ENCODE measurements at regions not wholly inside any gene's neighbourhood (a gene's known extent, or its start where the extent isn't known, plus 50 kb on each side); places are given as distances from the start of the nearest gene placed in this dataset.
A peak's percentile ranks its signal among the peaks of the same experiment; 100 is the strongest.
"Not testable (repeated sequence)": the region's sequence is repeated elsewhere in the genome, so short reads cannot be mapped to it uniquely, and the experiment has no call there.

GRCh38 chr4:106527316-106527715 is 158.7 kb upstream of the GIMD1 start:
- TF ChIP-seq FOXP1 (CRISPR knock-in tag; IDR thresholded peaks at IDR 0.05) (no peak), E2F6 (IDR thresholded peaks at IDR 0.05; ENCODE audit: borderline replicate concordance in 1 of 2, extremely low read depth in 1 of 2, insufficient read depth in 1 of 2, insufficient read length in 1 of 2, low read depth in 1 of 2, low read length in 1 of 2, poor library complexity in 1 of 2, severe bottlenecking in 1 of 2) (no peak), BRD4 (IDR thresholded peaks at IDR 0.05) (no peak), GABPA (tag; conservative IDR thresholded peaks at IDR 0.05; ENCODE audit: low read depth) (no peak)
- Histone ChIP-seq H4K20me1 (replicated peaks; ENCODE audit: control insufficient read depth, insufficient read depth, low read length) (no peaks in the 10 kb centered on the region), H3K79me2 (ENCODE audit: control insufficient read depth, insufficient read depth, low read length) (no peaks in the 10 kb centered on the region), H3K9me3 (replicated peaks; ENCODE audit: control insufficient read depth, insufficient read depth, low read depth, low read length) (no peaks in the 10 kb centered on the region), H3K4me3 (no peak overlapping the region), H3K9ac (ENCODE audit: insufficient read depth in 1 of 2, low read depth in 2 of 2, low read length in 2 of 2) (no peak overlapping the region), H3K27ac (ENCODE audit: extremely low read depth, low read depth, low read length) (no peak overlapping the region), H3K27me3 (ENCODE audit: control insufficient read depth in 2 of 2, insufficient read depth in 2 of 2, low read length in 2 of 2) (no peaks in the 10 kb centered on the region), H3K4me1 (replicated peaks in 1 of 2; ENCODE audit: control insufficient read depth in 2 of 2, insufficient read depth in 2 of 2, low read length in 2 of 2) (peaks cover 0 to 7% of the 10 kb centered on the region in 2 experiments; a peak in 2 of 5 replicates), H2AFZ (ENCODE audit: low read depth, low read length) (no peak overlapping the region), H3K36me3 (ENCODE audit: control insufficient read depth, insufficient read depth, low read length) (no peaks in the 10 kb centered on the region), H3K9me1 (ENCODE audit: control insufficient read depth, insufficient read depth, low read length) (no peaks in the 10 kb centered on the region), H3K4me2 (ENCODE audit: insufficient read depth, low read length) (no peak overlapping the region)
- in situ Hi-C loops (cut with MboI) = no loop called here
- no peak for ATAC-seq
- POLR2A ChIA-PET = no interaction called here
- WGBS (ENCODE audit: insufficient coverage, low coverage, missing lambda C conversion rate) = 0% methylated on average over 2 of the region's 2 CpGs
- no TSS peak for BruUV-seq (replicated peaks)
- DNase-seq (ENCODE audit: extremely low read depth in 1 of 4, low spot score in 3 of 4) = no peak
- intact Hi-C loops (cut with micrococcal nuclease) = no loop called here
- CTCF ChIA-PET (ENCODE audit: low intra/inter-chr PET ratio) = no interaction called here
- no peak for FAIRE-seq

- H3K27me3 ChIP-seq (ENCODE audit: control insufficient read depth in 2 of 2, insufficient read depth in 2 of 2, low read length in 2 of 2); intact Hi-C loops (cut with micrococcal nuclease); H3K4me2 ChIP-seq (ENCODE audit: insufficient read depth, low read length); FAIRE-seq; CTCF ChIA-PET (ENCODE audit: low intra/inter-chr PET ratio); ATAC-seq; BruUV-seq (replicated peaks); H3K36me3 ChIP-seq (ENCODE audit: control insufficient read depth, insufficient read depth, low read length); H3K9me3 ChIP-seq (replicated peaks; ENCODE audit: control insufficient read depth, insufficient read depth, low read depth, low read length); H3K27ac ChIP-seq (ENCODE audit: extremely low read depth, low read depth, low read length); H3K79me2 ChIP-seq (ENCODE audit: control insufficient read depth, insufficient read depth, low read length); in situ Hi-C loops (cut with MboI); H3K9me1 ChIP-seq (ENCODE audit: control insufficient read depth, insufficient read depth, low read length); H3K4me1 ChIP-seq (replicated peaks in 1 of 2; ENCODE audit: control insufficient read depth in 2 of 2, insufficient read depth in 2 of 2, low read length in 2 of 2); POLR2A ChIA-PET; H4K20me1 ChIP-seq (replicated peaks; ENCODE audit: control insufficient read depth, insufficient read depth, low read length); DNase-seq (ENCODE audit: extremely low read depth in 1 of 4, low spot score in 3 of 4): not testable (repeated sequence)
- H3K9ac ChIP-seq (ENCODE audit: insufficient read depth in 1 of 2, low read depth in 2 of 2, low read length in 2 of 2) = 0 out of 4 replicates have a peak overlapping the region, but pooled peaks of 1 of the 2 experiments have one; percentile 26
- peak overlapping the region; percentile 59 for H2AFZ ChIP-seq (ENCODE audit: low read depth, low read length)
- WGBS (ENCODE audit: insufficient coverage, low coverage, missing lambda C conversion rate) = 3% methylated on average over 24 of the region's 27 CpGs
- peak; percentile 33 to 45; a peak in 2 of 4 replicates for TF ChIP-seq NRF1 (conservative IDR thresholded peaks at IDR 0.05 in 1 of 2, IDR thresholded peaks at IDR 0.05 in 1 of 2)
- TF ChIP-seq MAZ (CRISPR knock-in tag; conservative IDR thresholded peaks at IDR 0.05 in 1 of 2, IDR thresholded peaks at IDR 0.05 in 1 of 2) = 0 out of 4 replicates have a peak, but pooled peaks of 1 of the 2 experiments have one; percentile 4
- H3K4me3 ChIP-seq = peak overlapping the region; percentile 23; the same call in 1 of the 2 replicates
Observed at GRCh38 chr4:106525425-106525824, 156.8 kb upstream of the GIMD1 start.
